C4-2B (cell line): ENCODE measurements at regions not wholly inside any gene's neighbourhood (a gene's known extent, or its start where the extent isn't known, plus 50 kb on each side); places are given as distances from the start of the nearest gene placed in this dataset.

Source experiments
- ZFX ChIP-seq: fragments of 450-650 bp; IDR thresholded peaks from 2 replicates; pipeline ENCODE4 v1.6.1; 2017
- TF ChIP-seq, protein P1 (sequence below): fragments of 450-650 bp; conservative IDR thresholded peaks from 2 replicates; pipeline ENCODE4 v1.5.1; 2017; ENCODE audit warnings: mild to moderate bottlenecking

DNA sequence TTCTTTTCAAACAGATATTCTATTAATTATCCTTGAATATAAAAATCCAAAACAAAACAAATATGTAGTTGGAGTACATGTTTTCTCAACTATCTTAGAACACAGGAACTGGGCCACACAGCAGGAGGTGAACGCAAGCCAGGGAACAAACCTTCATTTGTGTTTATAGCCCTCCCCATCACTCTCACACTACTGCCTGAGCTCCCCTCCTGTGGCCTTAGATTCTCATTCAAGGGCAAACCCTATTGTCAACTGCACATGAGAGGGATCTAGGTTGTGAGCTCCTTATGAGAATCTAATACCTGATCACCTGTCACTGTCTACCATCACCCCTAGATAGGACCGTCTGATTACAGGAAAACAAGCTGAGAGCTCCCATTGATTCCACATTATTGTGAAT is 427.1 kb upstream of the PRR20A start:
- TF ChIP-seq ZFX: no peak
- TF ChIP-seq, protein P1, sequence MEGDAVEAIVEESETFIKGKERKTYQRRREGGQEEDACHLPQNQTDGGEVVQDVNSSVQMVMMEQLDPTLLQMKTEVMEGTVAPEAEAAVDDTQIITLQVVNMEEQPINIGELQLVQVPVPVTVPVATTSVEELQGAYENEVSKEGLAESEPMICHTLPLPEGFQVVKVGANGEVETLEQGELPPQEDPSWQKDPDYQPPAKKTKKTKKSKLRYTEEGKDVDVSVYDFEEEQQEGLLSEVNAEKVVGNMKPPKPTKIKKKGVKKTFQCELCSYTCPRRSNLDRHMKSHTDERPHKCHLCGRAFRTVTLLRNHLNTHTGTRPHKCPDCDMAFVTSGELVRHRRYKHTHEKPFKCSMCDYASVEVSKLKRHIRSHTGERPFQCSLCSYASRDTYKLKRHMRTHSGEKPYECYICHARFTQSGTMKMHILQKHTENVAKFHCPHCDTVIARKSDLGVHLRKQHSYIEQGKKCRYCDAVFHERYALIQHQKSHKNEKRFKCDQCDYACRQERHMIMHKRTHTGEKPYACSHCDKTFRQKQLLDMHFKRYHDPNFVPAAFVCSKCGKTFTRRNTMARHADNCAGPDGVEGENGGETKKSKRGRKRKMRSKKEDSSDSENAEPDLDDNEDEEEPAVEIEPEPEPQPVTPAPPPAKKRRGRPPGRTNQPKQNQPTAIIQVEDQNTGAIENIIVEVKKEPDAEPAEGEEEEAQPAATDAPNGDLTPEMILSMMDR: no peak
